ENCODE measurements at regions not wholly inside any gene's neighbourhood (a gene's known extent, or its start where the extent isn't known, plus 50 kb on each side); places are given as distances from the start of the nearest gene placed in this dataset.

GRCh38 chr6:134774201-134774638 lies 175.7 kb downstream of the ALDH8A1 start:
- TF ChIP-seq CTCF (conservative IDR thresholded peaks at IDR 0.05) (no peak), EZH2 (IDR thresholded peaks at IDR 0.05; ENCODE audit: low read depth) (no peak)
